ENCODE measurements at regions not wholly inside any gene's neighbourhood (a gene's known extent, or its start where the extent isn't known, plus 50 kb on each side); places are given as distances from the start of the nearest gene placed in this dataset.

GRCh38 chr9:106620866-106621265 lies 242.1 kb upstream of the ZNF462 start:
- TF ChIP-seq, protein P1, sequence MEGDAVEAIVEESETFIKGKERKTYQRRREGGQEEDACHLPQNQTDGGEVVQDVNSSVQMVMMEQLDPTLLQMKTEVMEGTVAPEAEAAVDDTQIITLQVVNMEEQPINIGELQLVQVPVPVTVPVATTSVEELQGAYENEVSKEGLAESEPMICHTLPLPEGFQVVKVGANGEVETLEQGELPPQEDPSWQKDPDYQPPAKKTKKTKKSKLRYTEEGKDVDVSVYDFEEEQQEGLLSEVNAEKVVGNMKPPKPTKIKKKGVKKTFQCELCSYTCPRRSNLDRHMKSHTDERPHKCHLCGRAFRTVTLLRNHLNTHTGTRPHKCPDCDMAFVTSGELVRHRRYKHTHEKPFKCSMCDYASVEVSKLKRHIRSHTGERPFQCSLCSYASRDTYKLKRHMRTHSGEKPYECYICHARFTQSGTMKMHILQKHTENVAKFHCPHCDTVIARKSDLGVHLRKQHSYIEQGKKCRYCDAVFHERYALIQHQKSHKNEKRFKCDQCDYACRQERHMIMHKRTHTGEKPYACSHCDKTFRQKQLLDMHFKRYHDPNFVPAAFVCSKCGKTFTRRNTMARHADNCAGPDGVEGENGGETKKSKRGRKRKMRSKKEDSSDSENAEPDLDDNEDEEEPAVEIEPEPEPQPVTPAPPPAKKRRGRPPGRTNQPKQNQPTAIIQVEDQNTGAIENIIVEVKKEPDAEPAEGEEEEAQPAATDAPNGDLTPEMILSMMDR (IDR thresholded peaks at IDR 0.05; ENCODE audit: low read depth, low read length), result no peak
- TF ChIP-seq POLR2A (IDR thresholded peaks at IDR 0.05; ENCODE audit: extremely low read depth, insufficient read length) (no peak), MAX (IDR thresholded peaks at IDR 0.05; ENCODE audit: low read depth, low read length) (no peak)

All from NB4 (cell line).